ENCODE measurements at regions not wholly inside any gene's neighbourhood (a gene's known extent, or its start where the extent isn't known, plus 50 kb on each side); places are given as distances from the start of the nearest gene placed in this dataset.

GRCh38 chr1:90476994-90477393 lies 240.1 kb downstream of the BARHL2 start:
- TF ChIP-seq POLR2AphosphoS5 (IDR thresholded peaks at IDR 0.05; ENCODE audit: low read depth, low read length) (no peak), POLR2A (IDR thresholded peaks at IDR 0.05; ENCODE audit: low read depth, low read length) (no peak), TAF1 (IDR thresholded peaks at IDR 0.05; ENCODE audit: borderline replicate concordance, low read depth, low read length) (no peak)

All from GM12892 (cell line).